Suprapubic skin (tissue), 4 donors: ENCODE measurements at regions not wholly inside any gene's neighbourhood (a gene's known extent, or its start where the extent isn't known, plus 50 kb on each side); places are given as distances from the start of the nearest gene placed in this dataset.

Experiments used
- DNase-seq, 2 donors: peaks; one replicate each; pipeline ENCODE4 v3.0.0-alpha.2; 2019; ENCODE audit warnings: low spot score in 2 of 2
- H3K27ac ChIP-seq: fragments of 200-600 bp; sonication (generic); one replicate; pipeline ENCODE4 v1.5.1; 2019
- H3K27me3 ChIP-seq: fragments of 200-600 bp; sonication (generic); one replicate; pipeline ENCODE4 v1.5.1; 2019
- H3K36me3 ChIP-seq: fragments of 200-600 bp; sonication (generic); one replicate; pipeline ENCODE4 v1.5.1; 2019
- H3K4me1 ChIP-seq: fragments of 200-600 bp; sonication (generic); one replicate; pipeline ENCODE4 v1.5.1; 2019
- H3K4me3 ChIP-seq: fragments of 200-600 bp; sonication (generic); one replicate; pipeline ENCODE4 v1.5.1; 2019; ENCODE audit warnings: mild to moderate bottlenecking
- H3K9me3 ChIP-seq: fragments of 200-600 bp; sonication (generic); one replicate; pipeline ENCODE4 v1.5.1; 2019
- EP300 ChIP-seq: sonication (generic); formaldehyde crosslinking; IDR thresholded peaks from one replicate; pipeline ENCODE4 v1.6.1; 2017; ENCODE audit warnings: antibody characterized with exemption
- POLR2A ChIP-seq, 2 donors: fragments of 450-650 bp; IDR thresholded peaks; one replicate each; pipeline ENCODE4 v1.6.1; 2017; ENCODE audit warnings: antibody characterized with exemption in 2 of 2, mild to moderate bottlenecking in 2 of 2, moderate library complexity in 2 of 2
- POLR2AphosphoS5 ChIP-seq, 3 donors: sonication (generic); formaldehyde crosslinking; IDR thresholded peaks; one replicate each; pipeline ENCODE4 v1.6.1; 2017; ENCODE audit warnings: antibody characterized with exemption in 3 of 3
- WGBS: methylation state at CpG from one replicate; pipeline ENCODE4 v1.1.5; 2018; 5-methylcytosine and 5-hydroxymethylcytosine counted together
- TF ChIP-seq, protein P1 (sequence below), 2 donors: fragments of 200-600 bp in 1 of 2; fragments of 450-650 bp in 1 of 2; sonication (generic) in 1 of 2; IDR thresholded peaks; one replicate each; pipeline ENCODE4 v1.5.1; 2016 to 2019; ENCODE audit warnings: antibody characterized with exemption in 2 of 2, mild to moderate bottlenecking in 1 of 2, moderate library complexity in 1 of 2

DNA sequence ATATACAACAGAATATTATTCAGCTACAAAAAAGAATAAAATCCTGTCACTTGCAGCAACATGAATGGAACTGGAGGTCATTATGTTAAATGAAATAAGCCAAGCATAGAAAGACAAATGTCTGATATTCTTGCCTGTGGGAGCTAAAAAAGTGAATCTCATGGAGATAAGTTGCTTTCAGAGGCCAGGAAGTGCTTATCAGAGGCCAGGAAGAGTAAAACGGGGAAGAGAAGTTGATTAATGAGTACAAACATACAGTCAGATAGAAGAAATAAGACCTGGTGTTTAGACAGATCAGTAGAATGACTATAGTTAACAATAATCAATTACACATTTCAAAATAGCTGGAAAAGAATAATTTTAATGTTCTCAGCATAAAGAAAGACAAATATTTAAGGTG, 54.4 kb upstream of the CPHXL start:
- 0% methylated on average over 1 of the region's 1 CpG for WGBS
- TF ChIP-seq EP300, result no peak
- TF ChIP-seq, protein P1, sequence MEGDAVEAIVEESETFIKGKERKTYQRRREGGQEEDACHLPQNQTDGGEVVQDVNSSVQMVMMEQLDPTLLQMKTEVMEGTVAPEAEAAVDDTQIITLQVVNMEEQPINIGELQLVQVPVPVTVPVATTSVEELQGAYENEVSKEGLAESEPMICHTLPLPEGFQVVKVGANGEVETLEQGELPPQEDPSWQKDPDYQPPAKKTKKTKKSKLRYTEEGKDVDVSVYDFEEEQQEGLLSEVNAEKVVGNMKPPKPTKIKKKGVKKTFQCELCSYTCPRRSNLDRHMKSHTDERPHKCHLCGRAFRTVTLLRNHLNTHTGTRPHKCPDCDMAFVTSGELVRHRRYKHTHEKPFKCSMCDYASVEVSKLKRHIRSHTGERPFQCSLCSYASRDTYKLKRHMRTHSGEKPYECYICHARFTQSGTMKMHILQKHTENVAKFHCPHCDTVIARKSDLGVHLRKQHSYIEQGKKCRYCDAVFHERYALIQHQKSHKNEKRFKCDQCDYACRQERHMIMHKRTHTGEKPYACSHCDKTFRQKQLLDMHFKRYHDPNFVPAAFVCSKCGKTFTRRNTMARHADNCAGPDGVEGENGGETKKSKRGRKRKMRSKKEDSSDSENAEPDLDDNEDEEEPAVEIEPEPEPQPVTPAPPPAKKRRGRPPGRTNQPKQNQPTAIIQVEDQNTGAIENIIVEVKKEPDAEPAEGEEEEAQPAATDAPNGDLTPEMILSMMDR (IDR thresholded peaks at IDR 0.05), result no peak
- TF ChIP-seq POLR2AphosphoS5 (IDR thresholded peaks at IDR 0.05), result no peak
- TF ChIP-seq POLR2A (IDR thresholded peaks at IDR 0.05), result no peak
- Histone ChIP-seq H3K9me3 (no peaks in the 10 kb centered on the region), H3K27ac (no peak overlapping the region), H3K36me3 (no peaks in the 10 kb centered on the region), H3K27me3 (peaks cover 13% of the 10 kb centered on the region), H3K4me1 (no peaks in the 10 kb centered on the region), H3K4me3 (no peak overlapping the region)
- no peak for DNase-seq

DNA sequence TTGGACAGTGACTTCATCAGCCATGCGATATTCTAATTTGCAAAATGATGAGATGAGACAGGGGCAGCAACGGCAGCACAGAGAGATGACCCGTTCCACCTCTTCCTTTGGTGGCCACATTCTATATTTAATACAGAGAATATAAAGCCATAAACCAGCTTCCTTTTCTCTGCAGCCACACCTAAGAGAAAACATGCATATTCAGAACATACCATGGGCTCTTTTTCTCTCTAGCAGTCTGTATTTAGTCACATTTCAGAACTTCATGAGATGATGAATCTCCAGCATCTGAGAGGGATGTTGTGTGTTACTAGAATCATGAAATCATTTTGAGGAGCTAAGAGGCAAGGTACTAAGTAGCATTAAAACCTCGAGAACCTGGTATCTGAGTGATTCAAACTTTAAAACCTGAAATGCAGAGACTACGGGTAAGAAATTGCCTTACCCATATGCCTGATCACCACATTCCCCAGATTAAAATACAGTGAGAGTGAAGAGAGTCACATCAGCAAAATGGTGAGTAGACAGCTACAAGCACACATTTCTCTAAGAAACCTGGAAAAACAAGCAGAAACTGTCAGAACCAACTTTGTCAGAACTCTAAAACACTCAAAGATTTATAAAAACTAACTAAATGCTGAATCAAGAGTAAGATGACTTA, 55.5 kb upstream of the CPHXL start:
- Histone ChIP-seq H3K4me1 (no peaks in the 10 kb centered on the region), H3K9me3 (no peaks in the 10 kb centered on the region), H3K4me3 (no peak overlapping the region), H3K36me3 (no peaks in the 10 kb centered on the region), H3K27ac (no peak overlapping the region), H3K27me3 (peaks cover 14% of the 10 kb centered on the region)
- no peak for DNase-seq
- TF ChIP-seq POLR2A (IDR thresholded peaks at IDR 0.05) (no peak), EP300 (no peak), POLR2AphosphoS5 (IDR thresholded peaks at IDR 0.05) (no peak)
- TF ChIP-seq, protein P1 (IDR thresholded peaks at IDR 0.05), result no peak
- WGBS, result 66% methylated on average over 5 of the region's 5 CpGs

DNA sequence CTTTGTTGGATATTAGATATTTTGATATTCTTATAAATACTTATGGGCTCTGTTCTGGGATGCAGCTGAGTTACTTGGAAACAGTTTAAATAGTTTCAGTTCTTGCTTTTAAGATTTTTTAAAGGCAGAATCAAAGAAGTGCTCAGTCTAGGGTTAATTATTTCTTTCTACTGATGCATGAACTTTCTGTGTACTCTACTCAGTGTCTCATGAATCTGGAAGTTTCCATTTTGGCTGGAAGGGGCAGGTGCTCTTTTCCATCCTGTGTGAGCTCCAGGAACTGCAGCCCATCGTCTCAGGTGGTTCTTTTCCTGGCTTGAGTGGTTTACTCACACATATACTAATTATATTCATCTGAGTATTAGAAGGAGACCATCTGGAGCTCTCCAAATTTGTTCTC, 61.1 kb upstream of the CPHXL start:
- Histone ChIP-seq H3K36me3 (no peaks in the 10 kb centered on the region), H3K4me3 (no peak overlapping the region), H3K9me3 (no peaks in the 10 kb centered on the region), H3K27ac (no peak overlapping the region), H3K27me3 (peaks cover 14% of the 10 kb centered on the region), H3K4me1 (no peaks in the 10 kb centered on the region)
- 67% methylated on average over 1 of the region's 1 CpG for WGBS
- TF ChIP-seq POLR2AphosphoS5 (IDR thresholded peaks at IDR 0.05) (no peak), EP300 (no peak), POLR2A (IDR thresholded peaks at IDR 0.05) (no peak)
- TF ChIP-seq, protein P1 (IDR thresholded peaks at IDR 0.05), result no peak
- no peak for DNase-seq

DNA sequence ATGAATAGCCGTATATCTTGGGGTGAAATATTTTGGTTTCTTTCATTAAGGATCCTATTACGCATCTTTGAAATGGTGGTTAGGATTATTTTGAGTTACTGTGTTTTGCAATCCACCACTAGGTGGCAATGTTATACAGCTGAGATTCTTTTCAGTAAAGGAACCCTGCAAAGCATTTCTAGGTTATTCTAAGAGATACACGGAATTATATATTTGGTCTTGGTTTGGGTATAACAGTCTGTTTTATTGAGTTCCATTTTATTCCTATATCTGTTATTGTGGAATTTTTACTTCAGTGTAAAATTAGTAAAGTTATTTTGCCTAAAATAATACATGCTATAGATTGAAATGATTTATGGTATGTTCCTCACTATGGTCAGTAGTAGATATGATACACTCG, 62.9 kb upstream of the CPHXL start:
- H3K27me3 ChIP-seq, result peaks cover 7% of the 10 kb centered on the region
- H3K9me3 ChIP-seq, result no peaks in the 10 kb centered on the region
- no peak for DNase-seq
- H3K4me1 ChIP-seq, result no peaks in the 10 kb centered on the region
- TF ChIP-seq POLR2AphosphoS5 (IDR thresholded peaks at IDR 0.05), result no peak
- no peak for TF ChIP-seq EP300
- no peak for TF ChIP-seq POLR2A (IDR thresholded peaks at IDR 0.05)
- TF ChIP-seq, protein P1 (IDR thresholded peaks at IDR 0.05), result peak; percentile 43 to 75
- 8% methylated on average over 4 of the region's 4 CpGs for WGBS
- H3K4me3 ChIP-seq, result no peak overlapping the region
- no peak overlapping the region for H3K27ac ChIP-seq
- H3K36me3 ChIP-seq, result no peaks in the 10 kb centered on the region

DNA sequence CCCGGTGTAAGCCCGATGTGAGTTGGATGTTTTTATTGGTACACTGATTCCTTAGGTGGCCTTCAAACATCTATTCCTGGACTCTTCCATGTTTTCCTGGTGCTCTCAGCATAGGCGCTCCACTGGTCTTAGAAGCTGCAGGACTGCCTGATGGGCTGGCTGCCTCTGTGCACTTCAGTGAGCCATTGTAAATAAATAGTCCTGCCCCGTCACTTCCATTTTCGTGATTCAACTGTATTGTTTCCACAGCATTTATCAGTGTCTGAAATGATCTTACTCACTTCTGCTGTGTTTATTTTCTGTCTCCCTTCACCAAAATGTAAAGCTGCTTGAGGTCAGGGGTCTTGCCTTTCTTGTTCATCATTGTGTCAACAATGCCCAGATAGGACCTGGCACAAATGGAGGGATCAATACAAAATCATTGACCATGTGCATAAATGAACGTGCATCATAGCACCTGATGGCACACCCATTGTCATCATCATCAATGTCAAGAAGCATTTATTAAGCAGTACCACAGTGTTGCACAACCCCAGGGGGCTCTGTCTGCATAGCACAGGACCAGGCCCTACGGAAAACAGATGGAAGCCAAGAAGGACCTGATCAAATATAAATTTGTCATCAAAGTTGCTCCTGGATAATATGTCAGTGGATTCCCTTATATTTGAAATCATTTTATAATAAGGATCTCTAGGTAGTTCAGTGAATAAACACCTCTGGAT, 66.6 kb upstream of the CPHXL start:
- H3K4me3 ChIP-seq, result no peak overlapping the region
- WGBS, result 92% methylated on average over 7 of the region's 7 CpGs

More for the DNA sequence above, 66.6 kb upstream of the CPHXL start:
- Histone ChIP-seq H3K27ac (no peak overlapping the region), H3K27me3 (no peaks in the 10 kb centered on the region), H3K9me3 (no peaks in the 10 kb centered on the region), H3K4me1 (no peaks in the 10 kb centered on the region), H3K36me3 (no peaks in the 10 kb centered on the region)
- no peak for TF ChIP-seq EP300
- TF ChIP-seq POLR2A (IDR thresholded peaks at IDR 0.05), result no peak
- TF ChIP-seq POLR2AphosphoS5 (IDR thresholded peaks at IDR 0.05), result no peak
- TF ChIP-seq, protein P1 (IDR thresholded peaks at IDR 0.05), result no peak
- DNase-seq, result no peak
